Mammary epithelial cell (primary cell): ENCODE measurements at regions not wholly inside any gene's neighbourhood (a gene's known extent, or its start where the extent isn't known, plus 50 kb on each side); places are given as distances from the start of the nearest gene placed in this dataset.

Experiments used
- CTCF ChIP-seq, 2 donors: IDR thresholded peaks in 1 of 2; conservative IDR thresholded peaks in 1 of 2; 2 replicates each; pipeline ENCODE4 v1.5.1; 2011 to 2012; ENCODE audit warnings: inconsistent platforms in 2 of 2, low read length in 2 of 2, mild to moderate bottlenecking in 2 of 2, control low read depth in 1 of 2, low read depth in 1 of 2; ENCODE audit not compliant: insufficient read depth in 1 of 2; ENCODE audit errors: extremely low read depth in 1 of 2
- EZH2 ChIP-seq: IDR thresholded peaks from 2 replicates; pipeline ENCODE4 v1.6.1; 2012; ENCODE audit warnings: low read length, inconsistent platforms, borderline replicate concordance

- TF ChIP-seq CTCF (conservative IDR thresholded peaks at IDR 0.05 in 1 of 2, IDR thresholded peaks at IDR 0.05 in 1 of 2; ENCODE audit: extremely low read depth in 1 of 2, insufficient read depth in 1 of 2, low read depth in 1 of 2, low read length in 2 of 2) (no peak), EZH2 (no peak)
These were observed 161.9 kb downstream of the SEC14L1 start for GRCh38 chr17:77302682-77303081.
